ENCODE measurements at regions not wholly inside any gene's neighbourhood (a gene's known extent, or its start where the extent isn't known, plus 50 kb on each side); places are given as distances from the start of the nearest gene placed in this dataset.

- peak; percentile 77 for DNase-seq
Observed at GRCh38 chr16:55179852-55180585, 144.0 kb upstream of the IRX6 start.

- no peak for DNase-seq
Observed at GRCh38 chr16:55184052-55184451, 140.0 kb upstream of the IRX6 start.

GRCh38 chr16:55184619-55185018 is 139.4 kb upstream of the IRX6 start:
- no peak for DNase-seq

- no peak for DNase-seq
Observed at GRCh38 chr16:55189224-55189623, 134.8 kb upstream of the IRX6 start.

- DNase-seq, result no peak
Observed at GRCh38 chr16:55189682-55190636, 134.0 kb upstream of the IRX6 start.

- DNase-seq, result no peak
Observed at GRCh38 chr16:55192734-55193133, 131.3 kb upstream of the IRX6 start.

GRCh38 chr16:55203570-55203969 is 120.4 kb upstream of the IRX6 start:
- no peak for DNase-seq

- no peak for DNase-seq
Observed at GRCh38 chr16:55204069-55204468, 119.9 kb upstream of the IRX6 start.

- DNase-seq, result no peak
Observed at GRCh38 chr16:55204923-55205322, 119.1 kb upstream of the IRX6 start.

- DNase-seq, result no peak
Observed at GRCh38 chr16:55207693-55208428, 116.1 kb upstream of the IRX6 start.

- DNase-seq, result no peak
Observed at GRCh38 chr16:55209626-55210025, 114.4 kb upstream of the IRX6 start.

GRCh38 chr16:55212791-55213190 is 111.2 kb upstream of the IRX6 start:
- DNase-seq, result no peak

GRCh38 chr16:55214412-55214811 is 109.6 kb upstream of the IRX6 start:
- DNase-seq, result no peak

GRCh38 chr16:55214974-55215494 is 109.0 kb upstream of the IRX6 start:
- no peak for DNase-seq

- DNase-seq, result no peak
Observed at GRCh38 chr16:55217392-55217791, 106.6 kb upstream of the IRX6 start.

- no peak for DNase-seq
Observed at GRCh38 chr16:55221836-55222235, 102.2 kb upstream of the IRX6 start.

- no peak for DNase-seq
Observed at GRCh38 chr16:55222486-55222885, 101.5 kb upstream of the IRX6 start.

GRCh38 chr16:55225972-55226542 is 97.9 kb upstream of the IRX6 start:
- DNase-seq, result no peak

GRCh38 chr16:55232822-55233221 is 91.2 kb upstream of the IRX6 start:
- DNase-seq, result no peak

GRCh38 chr16:55233464-55233863 is 90.5 kb upstream of the IRX6 start:
- DNase-seq, result no peak

- DNase-seq, result no peak
Observed at GRCh38 chr16:55236655-55237054, 87.3 kb upstream of the IRX6 start.

- DNase-seq, result no peak
Observed at GRCh38 chr16:55239723-55240122, 84.3 kb upstream of the IRX6 start.

- DNase-seq, result no peak
Observed at GRCh38 chr16:55240888-55241287, 83.1 kb upstream of the IRX6 start.

Data from DMS153 (cell line).